Suppressor macrophage (primary cell): ENCODE measurements at regions not wholly inside any gene's neighbourhood (a gene's known extent, or its start where the extent isn't known, plus 50 kb on each side); places are given as distances from the start of the nearest gene placed in this dataset.
"Not testable (repeated sequence)": the region's sequence is repeated elsewhere in the genome, so short reads cannot be mapped to it uniquely, and the experiment has no call there.

Source experiments
- DNase-seq, 4 experiments: peaks; one replicate each; pipeline ENCODE4 v3.0.0-alpha.2; 2020 to 2022

DNA sequence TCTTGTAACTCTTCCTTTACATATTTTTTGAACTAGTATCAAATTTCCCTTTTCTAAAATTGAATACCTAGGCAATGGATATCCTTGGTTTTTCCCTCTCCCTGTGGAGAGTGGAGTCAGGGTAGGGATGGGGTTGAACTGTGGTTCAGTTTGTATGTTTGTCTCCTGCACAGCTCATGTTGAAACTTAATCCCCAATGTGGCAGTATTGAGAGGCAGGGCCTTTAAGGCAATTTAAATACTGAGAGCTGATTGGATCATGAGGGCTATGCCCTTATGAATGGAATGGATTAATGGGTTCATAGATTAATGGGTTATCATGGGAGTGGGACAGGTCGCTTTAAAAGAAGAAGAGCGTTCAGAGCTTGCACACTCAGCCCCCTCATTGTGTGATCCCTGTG is 127.2 kb upstream of the RGS6 start:
- no peak for DNase-seq

DNA sequence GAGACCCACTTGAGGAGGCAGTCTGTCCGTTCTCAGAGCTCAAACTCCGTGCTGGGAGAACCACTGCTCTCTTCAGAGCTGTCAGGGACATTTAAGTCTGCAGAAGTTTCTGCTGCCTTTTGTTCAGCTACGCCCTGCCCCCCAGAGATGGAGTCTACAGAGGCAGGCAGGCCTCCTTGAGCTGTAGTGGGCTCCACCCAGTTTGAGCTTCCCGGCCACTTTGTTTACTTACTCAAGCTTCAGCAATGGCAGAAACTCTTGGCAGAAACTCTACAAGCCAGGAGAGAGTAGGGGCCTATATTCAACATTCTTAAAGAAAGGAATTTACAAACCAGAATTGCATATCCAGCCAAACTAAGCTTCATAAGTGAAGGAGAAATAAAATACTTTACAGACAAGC is 125.2 kb upstream of the RGS6 start:
- not testable (repeated sequence) for DNase-seq

DNA sequence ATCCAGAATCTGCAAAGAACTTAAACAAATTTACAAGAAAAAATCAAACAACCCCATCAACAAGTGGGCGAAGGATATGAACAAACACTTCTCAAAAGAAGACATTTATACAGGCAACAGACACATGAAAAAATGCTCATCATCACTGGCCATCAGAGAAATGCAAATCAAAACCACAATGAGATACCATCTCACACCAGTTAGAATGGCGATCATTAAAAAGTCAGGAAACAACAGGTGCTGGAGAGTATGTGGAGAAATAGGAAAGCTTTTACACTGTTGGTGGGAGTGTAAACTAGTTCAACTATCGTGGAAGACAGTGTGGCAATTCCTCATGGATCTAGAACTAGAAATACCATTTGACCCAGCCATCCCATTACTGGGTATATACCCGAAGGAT is 121.4 kb upstream of the RGS6 start:
- DNase-seq: not testable (repeated sequence)

DNA sequence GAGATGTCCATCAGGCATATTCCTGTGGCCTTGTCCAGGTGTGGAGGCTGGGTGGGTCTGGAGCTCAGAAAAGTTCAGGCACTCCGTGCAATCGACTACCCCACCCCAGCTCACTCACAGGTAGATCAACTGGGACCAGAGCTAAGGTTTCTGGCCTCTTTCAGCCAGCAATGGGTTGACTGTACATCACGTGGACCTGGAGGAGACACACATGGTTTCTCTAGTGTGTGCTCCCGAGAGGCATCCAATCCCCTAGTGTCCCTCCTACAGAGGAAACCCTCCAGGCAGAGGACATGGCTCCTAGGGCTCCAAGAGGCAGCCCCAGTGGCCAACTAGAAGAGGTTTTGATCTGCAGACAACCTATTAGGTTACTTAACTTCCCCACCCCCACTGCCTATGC is 119.5 kb upstream of the RGS6 start:
- no peak for DNase-seq

DNA sequence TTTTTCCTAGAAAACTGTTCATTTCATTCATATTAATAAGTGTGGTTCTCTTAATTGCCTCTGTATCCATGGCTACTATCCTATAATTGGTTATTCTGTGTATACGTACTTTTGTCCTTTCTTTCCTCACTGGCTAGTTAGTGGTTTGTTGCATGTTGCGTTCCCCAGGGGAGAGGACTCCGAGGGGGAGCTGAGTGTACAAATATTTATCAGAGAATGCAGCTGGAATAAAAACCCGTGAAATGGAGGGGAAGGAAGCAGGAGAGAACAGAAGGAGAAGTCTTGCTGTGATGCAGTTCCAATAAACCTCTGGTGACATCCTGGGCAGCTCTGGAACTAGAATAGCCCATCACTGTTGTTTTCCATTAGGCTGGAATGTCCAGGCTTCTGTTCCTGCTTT is 117.1 kb upstream of the RGS6 start:
- no peak for DNase-seq

DNA sequence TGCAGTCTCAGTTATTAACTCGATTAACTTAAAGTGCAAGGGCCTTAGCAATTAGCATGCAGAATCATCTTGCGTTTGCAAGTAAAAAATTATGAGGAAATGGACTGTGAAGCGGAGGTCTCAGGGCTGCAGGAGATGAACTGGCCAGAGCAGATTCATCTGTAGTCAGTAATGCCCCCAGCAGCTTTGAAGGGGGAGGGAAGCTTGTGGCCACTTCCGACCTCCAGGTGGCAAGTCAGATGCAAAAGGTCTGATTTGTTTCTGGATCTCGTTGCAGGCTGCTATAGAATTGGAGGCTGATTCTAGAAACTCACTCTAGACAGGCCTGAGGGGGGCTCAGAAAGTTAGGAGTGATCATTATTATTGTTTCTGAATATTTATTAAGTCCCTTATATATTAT is 107.4 kb upstream of the RGS6 start:
- no peak for DNase-seq

DNA sequence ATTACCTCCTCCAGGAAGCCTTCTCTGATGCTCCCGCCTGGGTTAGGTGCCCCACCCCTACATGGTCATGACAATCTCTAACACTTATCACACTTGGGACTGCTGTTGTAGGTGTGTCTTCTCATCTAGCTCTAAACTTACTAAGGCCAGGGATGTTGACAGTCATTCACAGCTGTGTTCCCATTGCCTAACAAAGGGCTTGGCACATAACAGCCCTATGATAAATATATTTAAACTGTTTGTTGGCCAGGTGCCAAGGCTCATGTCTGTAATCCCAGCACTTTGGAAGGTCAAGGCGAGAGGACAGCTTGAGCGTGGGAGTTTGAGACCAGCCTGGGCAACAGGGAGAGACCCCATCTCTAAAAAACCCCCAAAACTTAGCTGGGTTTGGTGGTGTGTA is 98.8 kb upstream of the RGS6 start:
- no peak for DNase-seq

DNA sequence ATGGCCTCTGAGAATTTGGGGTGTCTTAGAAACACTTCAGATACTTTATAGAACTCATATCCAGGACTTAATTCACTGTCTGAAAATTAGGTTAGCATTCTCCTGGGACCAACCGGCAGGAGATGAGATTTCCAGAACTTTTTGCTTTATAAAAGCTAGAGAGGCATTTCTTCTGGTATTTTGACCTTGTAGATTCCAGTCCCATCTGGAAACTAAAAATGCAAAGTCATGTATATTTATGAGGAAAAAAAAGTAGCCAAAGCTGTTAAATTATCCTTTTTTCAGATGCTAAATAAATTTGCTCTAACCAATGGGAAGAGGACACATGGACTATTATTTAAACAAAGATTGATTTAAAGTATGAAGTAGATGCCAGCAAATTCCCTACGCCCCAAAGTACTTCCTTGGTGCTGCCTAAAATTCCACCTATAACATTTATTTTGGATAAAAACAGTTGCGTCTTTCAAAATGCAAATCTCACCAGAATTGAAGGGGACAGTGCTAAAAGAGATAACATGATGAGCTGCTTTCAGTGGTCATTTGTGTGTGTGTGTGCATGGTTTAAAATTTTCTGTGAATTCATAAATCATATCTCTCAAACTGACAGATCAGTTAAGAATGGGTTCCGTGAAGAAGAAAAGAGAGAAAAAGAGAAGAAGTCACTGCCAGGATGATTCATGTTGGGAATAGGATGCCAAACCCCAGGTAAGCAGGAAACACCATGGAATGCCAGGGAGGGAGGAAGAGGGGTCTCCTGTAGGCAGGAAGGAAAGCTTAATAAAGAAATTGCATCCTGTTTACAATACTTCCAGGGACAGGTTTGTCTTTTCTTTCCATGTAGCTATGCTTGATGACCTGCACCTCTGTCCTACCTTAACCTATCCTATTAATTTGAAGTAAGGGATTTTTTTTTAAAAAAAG is 97.7 kb upstream of the RGS6 start:
- no peak for DNase-seq

DNA sequence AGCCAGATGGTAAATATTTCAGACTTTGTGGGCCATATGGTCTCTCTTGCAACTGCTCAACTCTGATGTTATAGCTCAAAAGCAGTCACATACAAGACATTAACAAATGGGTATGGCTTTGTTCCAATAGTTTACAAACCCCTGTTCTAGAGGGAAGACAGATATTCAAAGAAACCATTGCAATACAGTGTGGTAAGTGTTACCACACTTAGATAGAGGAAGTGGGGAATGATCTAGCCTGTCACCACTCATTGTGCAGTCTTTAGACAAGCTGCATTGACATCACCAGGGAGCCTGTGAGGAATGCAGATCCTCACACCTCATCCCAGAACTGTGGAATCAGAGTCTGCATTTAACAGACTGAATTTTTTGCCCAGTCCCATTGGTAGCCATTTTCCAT is 80.0 kb upstream of the RGS6 start:
- DNase-seq: peak; percentile 33 to 90 (median 55)

DNA sequence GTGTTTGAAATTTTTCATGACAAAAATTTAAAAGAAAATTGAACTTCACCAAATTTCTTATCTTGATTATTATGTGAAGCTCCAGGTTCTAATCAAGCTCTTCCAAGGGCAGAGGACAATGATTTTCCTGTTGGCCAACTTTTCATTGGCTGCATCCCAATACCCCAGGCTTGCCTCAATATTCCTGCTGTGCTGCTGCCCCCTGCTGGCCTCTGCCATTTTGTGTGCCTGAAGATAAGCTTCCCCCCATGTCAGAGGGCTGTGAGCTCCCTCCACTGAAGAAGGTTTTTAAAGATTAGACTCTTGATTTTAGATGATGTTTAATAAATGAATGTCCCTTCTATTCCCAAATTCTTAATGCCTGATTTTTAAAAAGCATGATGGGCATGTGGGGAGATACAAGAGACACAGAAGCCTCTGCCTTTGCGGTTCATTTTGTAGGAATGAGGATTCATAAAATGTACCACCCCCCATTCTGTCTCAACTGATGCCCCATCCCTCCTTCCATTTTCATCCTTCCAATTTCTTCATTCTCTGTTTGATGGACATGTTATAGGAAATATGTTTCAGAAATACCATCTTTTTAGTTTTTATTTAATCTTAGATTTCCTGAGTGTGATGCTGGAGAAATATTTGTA is 76.7 kb upstream of the RGS6 start:
- peak; percentile 66 to 84 (median 74) for DNase-seq

DNA sequence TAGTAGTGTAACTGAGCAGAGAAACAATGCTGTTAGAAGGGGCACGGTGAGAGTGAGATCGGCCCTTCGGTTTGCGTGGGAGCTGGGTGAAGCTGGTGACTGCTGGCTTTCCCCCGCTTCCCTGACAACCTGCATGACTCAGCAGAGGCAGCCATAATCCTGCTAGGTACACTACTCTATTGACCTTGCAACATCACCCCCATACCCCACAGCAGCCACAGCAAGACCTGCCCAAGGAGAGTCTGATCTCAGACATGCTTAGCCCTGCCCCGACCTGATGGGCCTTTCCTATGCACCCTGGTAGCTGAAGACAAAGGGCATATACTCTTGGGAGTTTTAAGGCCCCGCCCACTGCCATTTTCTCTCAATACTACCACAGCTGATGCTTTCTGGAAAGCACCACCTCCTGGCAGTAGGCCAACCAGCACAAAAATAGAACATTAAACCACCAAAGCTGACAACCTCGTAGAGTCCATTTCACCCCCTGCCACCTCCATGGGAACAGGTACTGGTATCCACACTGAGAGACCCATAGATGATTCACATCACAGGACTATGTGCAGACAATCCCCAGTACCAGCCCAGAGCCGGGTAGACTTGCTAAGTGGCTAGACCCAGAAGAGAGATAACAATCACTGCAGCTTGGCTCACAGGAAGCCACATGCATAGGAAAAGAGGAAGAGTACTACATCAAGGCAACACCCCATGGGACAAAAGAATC is 75.9 kb upstream of the RGS6 start:
- DNase-seq: peak in 3 of 4 experiments; percentile 6 to 28 (median 11)

DNA sequence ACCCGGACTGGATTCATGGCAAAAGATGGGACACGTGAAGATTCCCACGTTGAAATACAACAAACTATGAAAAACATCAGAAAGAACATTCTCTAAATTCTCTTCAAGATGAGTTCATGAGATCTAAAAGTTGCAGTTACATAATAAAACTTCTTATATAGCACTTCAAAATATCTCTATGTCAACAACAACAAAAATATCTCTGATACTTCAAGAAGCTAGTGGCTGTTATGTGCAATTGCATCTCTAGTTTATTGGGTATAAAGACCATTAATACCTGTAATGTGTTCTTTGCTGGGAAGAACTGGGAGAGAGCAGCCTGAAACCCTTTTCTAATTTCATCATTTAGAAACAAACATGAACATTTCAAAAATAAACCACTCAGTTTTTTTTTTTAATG is 69.2 kb upstream of the RGS6 start:
- DNase-seq: no peak

DNA sequence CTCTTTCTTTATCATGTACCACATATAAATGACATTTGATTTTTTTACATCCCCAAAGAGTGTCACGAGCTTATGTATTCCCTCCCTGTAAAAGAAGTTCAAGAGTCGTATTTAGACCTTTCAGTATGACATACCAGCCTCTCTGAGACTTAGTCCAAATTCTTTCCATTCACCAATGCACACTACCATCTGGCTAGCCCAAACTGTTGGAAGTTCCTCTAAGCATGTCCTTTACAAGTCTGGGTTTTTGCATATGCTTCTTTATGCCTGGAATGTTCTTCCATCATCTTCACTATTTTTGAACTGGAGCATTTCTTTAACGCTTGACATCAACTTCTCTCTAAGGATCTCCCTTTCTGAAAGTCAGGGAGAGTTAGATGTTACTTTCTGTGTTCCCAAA is 68.5 kb upstream of the RGS6 start:
- DNase-seq: no peak
